Calu3 (cell line): ENCODE measurements at regions not wholly inside any gene's neighbourhood (a gene's known extent, or its start where the extent isn't known, plus 50 kb on each side); places are given as distances from the start of the nearest gene placed in this dataset.

Source experiments
- BruUV-seq: library from RNA; stranded (reverse); fragments of 400-500 nt; replicated peaks from 2 replicates; lab custom pipeline; 2021; lab: Mats Ljungman, UMichigan
- CTCF ChIA-PET: fragments of 300-600 bp; sonication (Branson Sonifier 250); formaldehyde crosslinking; loops from one replicate; lab custom pipeline; 2022; ENCODE audit warnings: antibody characterized with exemption; lab: Charles Lee
- DNase-seq: peaks from one replicate; pipeline ENCODE4 v3.0.0; 2022
- H3K27ac Mint-ChIP-seq: one replicate; pipeline ENCODE4 v1.8.0; 2022; ENCODE audit warnings: mixed read lengths; ENCODE audit not compliant: unreplicated experiment
- H3K27me3 Mint-ChIP-seq: one replicate; pipeline ENCODE4 v1.8.0; 2022; ENCODE audit warnings: mixed read lengths; ENCODE audit not compliant: unreplicated experiment
- H3K36me3 Mint-ChIP-seq: one replicate; pipeline ENCODE4 v1.8.0; 2022; ENCODE audit warnings: mild to moderate bottlenecking, moderate library complexity, mixed read lengths; ENCODE audit not compliant: insufficient read depth, unreplicated experiment
- H3K4me1 Mint-ChIP-seq: one replicate; pipeline ENCODE4 v1.8.0; 2022; ENCODE audit warnings: mild to moderate bottlenecking, low read depth, mixed read lengths; ENCODE audit not compliant: unreplicated experiment
- H3K4me3 Mint-ChIP-seq: one replicate; pipeline ENCODE4 v1.8.0; 2022; ENCODE audit warnings: mild to moderate bottlenecking, low read depth, moderate library complexity, mixed read lengths; ENCODE audit not compliant: unreplicated experiment
- H3K9me3 Mint-ChIP-seq: one replicate; pipeline ENCODE4 v1.8.0; 2022; ENCODE audit warnings: low read depth, mixed read lengths; ENCODE audit not compliant: unreplicated experiment
- CTCF ChIP-seq: fragments of 200-600 bp; IDR thresholded peaks from one replicate; pipeline ENCODE4 v1.8.0; 2022; ENCODE audit warnings: antibody characterized with exemption; ENCODE audit not compliant: unreplicated experiment
- intact Hi-C: fragments of 100-400 bp; cut with micrococcal nuclease; formaldehyde crosslinking; loops from one replicate; pipeline ENCODE4 v1.10.0; 2022; ENCODE audit not compliant: unreplicated experiment

GRCh38 chr11:15748741-15749140 is 607.6 kb downstream of the SOX6 start:
- no peak overlapping the region for H3K27ac Mint-ChIP-seq
- no TSS peak for BruUV-seq
- H3K9me3 Mint-ChIP-seq = peaks cover 5% of the 10 kb centered on the region
- no peak for DNase-seq
- intact Hi-C loops = no loop called here
- H3K27me3 Mint-ChIP-seq = no peaks in the 10 kb centered on the region
- H3K4me1 Mint-ChIP-seq = no peaks in the 10 kb centered on the region
- no peak overlapping the region for H3K4me3 Mint-ChIP-seq
- CTCF ChIA-PET = interaction anchor here (1.0 kb wide), 1 partner anchor 20 kb away, joined by 3 read pairs; no protein-coding TSS in a partner anchor
- no peak for TF ChIP-seq CTCF
- H3K36me3 Mint-ChIP-seq = no peaks in the 10 kb centered on the region

GRCh38 chr11:15750535-15751308 is 605.6 kb downstream of the SOX6 start:
- H3K9me3 Mint-ChIP-seq = peaks cover 9% of the 10 kb centered on the region
- no peak overlapping the region for H3K4me3 Mint-ChIP-seq
- no peaks in the 10 kb centered on the region for H3K27me3 Mint-ChIP-seq
- intact Hi-C loops = no loop called here
- DNase-seq = no peak
- H3K36me3 Mint-ChIP-seq = no peaks in the 10 kb centered on the region
- peaks cover 4% of the 10 kb centered on the region for H3K4me1 Mint-ChIP-seq
- CTCF ChIA-PET = no interaction called here
- no peak for TF ChIP-seq CTCF
- BruUV-seq = no TSS peak
- no peak overlapping the region for H3K27ac Mint-ChIP-seq

GRCh38 chr11:15754221-15754620 is 602.1 kb downstream of the SOX6 start:
- CTCF ChIA-PET = no interaction called here
- Mint-ChIP-seq H3K4me3 (no peak overlapping the region), H3K27ac (no peak overlapping the region), H3K9me3 (peaks cover 9% of the 10 kb centered on the region), H3K36me3 (no peaks in the 10 kb centered on the region), H3K27me3 (no peaks in the 10 kb centered on the region), H3K4me1 (peaks cover 19% of the 10 kb centered on the region)
- BruUV-seq = no TSS peak
- no peak for TF ChIP-seq CTCF
- no peak for DNase-seq
- intact Hi-C loops = no loop called here

GRCh38 chr11:15757048-15757698 is 599.2 kb downstream of the SOX6 start:
- H3K27me3 Mint-ChIP-seq = no peaks in the 10 kb centered on the region
- H3K4me1 Mint-ChIP-seq = peaks cover 19% of the 10 kb centered on the region
- no peaks in the 10 kb centered on the region for H3K36me3 Mint-ChIP-seq
- H3K9me3 Mint-ChIP-seq = peaks cover 9% of the 10 kb centered on the region
- no peak overlapping the region for H3K27ac Mint-ChIP-seq
- no peak overlapping the region for H3K4me3 Mint-ChIP-seq
- DNase-seq = no peak
- BruUV-seq = no TSS peak
- CTCF ChIA-PET = no interaction called here
- intact Hi-C loops = no loop called here
- TF ChIP-seq CTCF = no peak
